ENCODE measurements at regions not wholly inside any gene's neighbourhood (a gene's known extent, or its start where the extent isn't known, plus 50 kb on each side); places are given as distances from the start of the nearest gene placed in this dataset.
"Not testable (repeated sequence)": the region's sequence is repeated elsewhere in the genome, so short reads cannot be mapped to it uniquely, and the experiment has no call there.

DNA sequence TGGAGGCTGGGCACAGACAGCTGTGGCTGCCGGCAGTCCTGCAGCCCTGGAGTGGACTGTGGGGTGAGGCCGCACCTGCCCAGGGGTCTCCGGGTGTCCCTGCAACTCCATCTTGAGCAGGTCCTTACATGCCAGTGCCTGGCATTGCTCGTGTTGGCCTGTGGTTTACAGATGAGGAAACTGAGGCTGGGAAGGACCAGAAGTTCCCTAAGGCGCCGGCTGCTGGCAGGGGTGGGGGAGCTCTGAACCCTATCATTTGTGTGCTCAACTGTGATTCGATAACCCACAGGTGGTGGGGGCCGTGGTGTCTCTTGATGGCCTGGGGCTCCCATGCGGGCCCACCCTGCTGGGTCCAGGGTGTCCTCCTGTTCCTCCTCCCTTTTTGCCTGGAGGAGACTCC, 181.1 kb upstream of the ZNF469 start:
- TF ChIP-seq, protein P1, sequence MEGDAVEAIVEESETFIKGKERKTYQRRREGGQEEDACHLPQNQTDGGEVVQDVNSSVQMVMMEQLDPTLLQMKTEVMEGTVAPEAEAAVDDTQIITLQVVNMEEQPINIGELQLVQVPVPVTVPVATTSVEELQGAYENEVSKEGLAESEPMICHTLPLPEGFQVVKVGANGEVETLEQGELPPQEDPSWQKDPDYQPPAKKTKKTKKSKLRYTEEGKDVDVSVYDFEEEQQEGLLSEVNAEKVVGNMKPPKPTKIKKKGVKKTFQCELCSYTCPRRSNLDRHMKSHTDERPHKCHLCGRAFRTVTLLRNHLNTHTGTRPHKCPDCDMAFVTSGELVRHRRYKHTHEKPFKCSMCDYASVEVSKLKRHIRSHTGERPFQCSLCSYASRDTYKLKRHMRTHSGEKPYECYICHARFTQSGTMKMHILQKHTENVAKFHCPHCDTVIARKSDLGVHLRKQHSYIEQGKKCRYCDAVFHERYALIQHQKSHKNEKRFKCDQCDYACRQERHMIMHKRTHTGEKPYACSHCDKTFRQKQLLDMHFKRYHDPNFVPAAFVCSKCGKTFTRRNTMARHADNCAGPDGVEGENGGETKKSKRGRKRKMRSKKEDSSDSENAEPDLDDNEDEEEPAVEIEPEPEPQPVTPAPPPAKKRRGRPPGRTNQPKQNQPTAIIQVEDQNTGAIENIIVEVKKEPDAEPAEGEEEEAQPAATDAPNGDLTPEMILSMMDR (IDR thresholded peaks at IDR 0.05; ENCODE audit: borderline replicate concordance, extremely low read depth, low read length, poor library complexity, severe bottlenecking), result not testable (repeated sequence)
- TF ChIP-seq EZH2 (IDR thresholded peaks at IDR 0.05; ENCODE audit: borderline replicate concordance, low read depth, low read length, severe bottlenecking), result not testable (repeated sequence)
